Spleen (tissue), 11 donors: ENCODE measurements at regions not wholly inside any gene's neighbourhood (a gene's known extent, or its start where the extent isn't known, plus 50 kb on each side); places are given as distances from the start of the nearest gene placed in this dataset.

ENCODE experiments used
- DNase-seq: peaks from one replicate; pipeline ENCODE4 v3.0.0-alpha.2; 2020
- H3K27ac ChIP-seq, 8 donors: fragments of 200-600 bp; sonication (generic) in 7 of 8; 1 replicate in 4 of 8; 2 replicates in 4 of 8; pipeline versions ENCODE4 v1.5.0 to v1.8.0; 2016 to 2021; ENCODE audit warnings: inconsistent platforms in 4 of 8, mild to moderate bottlenecking in 4 of 8, moderate library complexity in 1 of 8
- H3K27me3 ChIP-seq, 7 donors: fragments of 200-600 bp; sonication (generic) in 6 of 7; replicated peaks in 1 of 7; 1 replicate in 4 of 7; 2 replicates in 3 of 7; pipeline versions ENCODE4 v1.5.0 to v1.8.0; 2016 to 2021; ENCODE audit warnings: inconsistent platforms in 3 of 7, mild to moderate bottlenecking in 1 of 7
- H3K36me3 ChIP-seq, 6 donors: fragments of 200-600 bp; sonication (generic) in 5 of 6; 1 replicate in 4 of 6; 2 replicates in 2 of 6; pipeline versions ENCODE4 v1.5.0 to v1.8.0; 2016 to 2021; ENCODE audit warnings: inconsistent platforms in 2 of 6
- H3K4me1 ChIP-seq, 6 donors: fragments of 200-600 bp; sonication (generic) in 5 of 6; 1 replicate in 3 of 6; 2 replicates in 3 of 6; pipeline versions ENCODE4 v1.5.0 to v1.8.0; 2016 to 2021; ENCODE audit warnings: inconsistent platforms in 3 of 6
- H3K4me3 ChIP-seq, 8 donors: fragments of 200-600 bp; sonication (generic) in 7 of 8; 1 replicate in 4 of 8; 2 replicates in 4 of 8; pipeline versions ENCODE4 v1.5.0 to v1.8.0; 2016 to 2021; ENCODE audit warnings: inconsistent platforms in 4 of 8, mild to moderate bottlenecking in 4 of 8, moderate library complexity in 2 of 8
- H3K9me3 ChIP-seq, 8 donors: fragments of 200-600 bp; sonication (generic) in 7 of 8; 1 replicate in 4 of 8; 2 replicates in 4 of 8; pipeline versions ENCODE4 v1.5.0 to v1.8.0; 2016 to 2021; ENCODE audit warnings: inconsistent platforms in 4 of 8
- POLR2A ChIP-seq, 3 donors: fragments of 450-650 bp; IDR thresholded peaks; one replicate each; pipeline ENCODE4 v1.5.1; 2017; ENCODE audit warnings: antibody characterized with exemption in 3 of 3, mild to moderate bottlenecking in 1 of 3
- POLR2AphosphoS5 ChIP-seq, 3 donors: sonication (generic); formaldehyde crosslinking; IDR thresholded peaks; one replicate each; pipeline ENCODE4 v1.5.1; 2017; ENCODE audit warnings: antibody characterized with exemption in 3 of 3
- WGBS, 5 donors: extraction: QIAGEN DNeasy Blood & Tissue Kit in 3 of 5; methylation state at CpG; one replicate each; pipeline versions ENCODE4 v1.1.5 to v1.1.7; 2013 to 2018; 5-methylcytosine and 5-hydroxymethylcytosine counted together
- intact Hi-C: fragments of 100-400 bp; cut with DNase I; formaldehyde crosslinking; loops from one replicate; pipeline ENCODE4 v1.15.0; 2023; ENCODE audit warnings: low total_unique reads
- TF ChIP-seq, protein P1 (sequence below), 11 experiments: fragments of 200-600 bp in 7 of 11; fragments of 450-650 bp in 4 of 11; sonication (generic) in 4 of 11; IDR thresholded peaks in 8 of 11; conservative IDR thresholded peaks in 3 of 11; 1 replicate in 7 of 11; 2 replicates in 4 of 11; pipeline versions ENCODE4 v1.4.0 to v1.8.0; 2016 to 2021; ENCODE audit warnings: antibody characterized with exemption in 11 of 11, inconsistent platforms in 4 of 11, mild to moderate bottlenecking in 1 of 11
- donor health status: healthy with polysubstance abuse.
- donor health status: DM: no; HTN: no; CAD: no; lungs with moderate emphysema.
- donor health status: DM: no; HTN: no; CAD: no.
- donor health status: Bipolar disorder and iron deficiency.
- donor health status: healthy.
- donor health status: DM: no; HTN: no; CAD: no.
- donor health status: DM: yes; HTN: yes; CAD: no.

DNA sequence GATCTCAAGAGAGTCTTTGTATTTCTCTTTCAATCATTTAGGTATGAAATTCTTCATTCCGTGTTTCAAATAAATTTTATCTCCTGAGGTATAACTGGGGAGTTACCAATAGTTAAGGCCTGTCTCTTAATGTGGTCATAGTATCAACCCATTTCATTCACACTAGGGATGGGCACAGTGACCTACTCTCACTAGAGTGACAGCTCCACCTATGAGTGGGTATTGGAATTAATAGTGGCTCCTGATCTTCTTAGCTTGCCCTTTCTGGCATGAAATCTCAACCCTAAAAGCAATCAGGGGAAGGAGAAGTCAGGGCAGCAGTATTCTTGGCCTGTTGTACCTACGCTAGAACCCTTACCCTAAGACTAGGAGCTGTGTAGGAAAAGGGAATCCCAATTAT lies 507.7 kb downstream of the FAM181B start:
- intact Hi-C loops, result loop anchor here (5.0 kb wide), 1 partner anchor 584 kb away; no protein-coding TSS in a partner anchor
- Histone ChIP-seq H3K9me3 (peaks cover 0 to 16% (median 9%) of the 10 kb centered on the region in 8 donors), H3K27ac (no peak overlapping the region), H3K27me3 (no peaks in the 10 kb centered on the region), H3K36me3 (no peaks in the 10 kb centered on the region), H3K4me3 (no peak overlapping the region), H3K4me1 (no peaks in the 10 kb centered on the region)
- no peak for DNase-seq
- 74 to 92% (median 86%) methylated on average over 2 of the region's 2 CpGs for whole genome bisulfite sequencing, 5 donors
- no peak for TF ChIP-seq POLR2A (IDR thresholded peaks at IDR 0.05)

DNA sequence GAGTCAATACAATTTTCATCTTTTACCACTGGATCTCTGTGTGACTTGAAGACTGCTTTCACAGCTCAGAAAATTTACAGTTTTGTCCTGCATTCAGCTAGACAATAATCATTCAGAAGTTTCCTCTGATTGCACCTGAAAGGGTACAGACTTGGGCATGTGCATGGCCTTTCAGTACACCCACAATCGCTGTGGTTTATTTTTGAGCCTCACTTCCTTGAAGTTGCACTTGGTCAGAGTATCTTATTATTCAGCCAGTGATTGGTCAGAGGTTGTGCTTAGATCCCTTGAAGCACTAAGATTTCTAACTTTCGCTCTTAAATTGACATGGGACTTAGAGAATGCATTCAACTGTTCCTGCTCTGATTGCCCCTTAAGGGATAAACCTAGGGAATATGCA lies 508.2 kb downstream of the FAM181B start:
- Histone ChIP-seq H3K4me3 (no peak overlapping the region), H3K9me3 (peaks cover 0 to 16% (median 9%) of the 10 kb centered on the region in 8 donors), H3K27me3 (no peaks in the 10 kb centered on the region), H3K4me1 (no peaks in the 10 kb centered on the region), H3K36me3 (no peaks in the 10 kb centered on the region), H3K27ac (no peak overlapping the region)
- DNase-seq, result no peak
- 80 to 95% (median 82%) methylated on average over 2 of the region's 2 CpGs for WGBS, 5 donors
- TF ChIP-seq POLR2A (IDR thresholded peaks at IDR 0.05), result no peak
- TF ChIP-seq, protein P1, sequence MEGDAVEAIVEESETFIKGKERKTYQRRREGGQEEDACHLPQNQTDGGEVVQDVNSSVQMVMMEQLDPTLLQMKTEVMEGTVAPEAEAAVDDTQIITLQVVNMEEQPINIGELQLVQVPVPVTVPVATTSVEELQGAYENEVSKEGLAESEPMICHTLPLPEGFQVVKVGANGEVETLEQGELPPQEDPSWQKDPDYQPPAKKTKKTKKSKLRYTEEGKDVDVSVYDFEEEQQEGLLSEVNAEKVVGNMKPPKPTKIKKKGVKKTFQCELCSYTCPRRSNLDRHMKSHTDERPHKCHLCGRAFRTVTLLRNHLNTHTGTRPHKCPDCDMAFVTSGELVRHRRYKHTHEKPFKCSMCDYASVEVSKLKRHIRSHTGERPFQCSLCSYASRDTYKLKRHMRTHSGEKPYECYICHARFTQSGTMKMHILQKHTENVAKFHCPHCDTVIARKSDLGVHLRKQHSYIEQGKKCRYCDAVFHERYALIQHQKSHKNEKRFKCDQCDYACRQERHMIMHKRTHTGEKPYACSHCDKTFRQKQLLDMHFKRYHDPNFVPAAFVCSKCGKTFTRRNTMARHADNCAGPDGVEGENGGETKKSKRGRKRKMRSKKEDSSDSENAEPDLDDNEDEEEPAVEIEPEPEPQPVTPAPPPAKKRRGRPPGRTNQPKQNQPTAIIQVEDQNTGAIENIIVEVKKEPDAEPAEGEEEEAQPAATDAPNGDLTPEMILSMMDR (IDR thresholded peaks at IDR 0.05 in 8 of 11, conservative IDR thresholded peaks at IDR 0.05 in 3 of 11), result no peak
- no peak for TF ChIP-seq POLR2AphosphoS5 (IDR thresholded peaks at IDR 0.05)
- intact Hi-C loops, result loop anchor here (5.0 kb wide), 1 partner anchor 583 kb away; no protein-coding TSS in a partner anchor

- Histone ChIP-seq H3K4me3 (no peak overlapping the region), H3K9me3 (no peaks in the 10 kb centered on the region), H3K27me3 (no peaks in the 10 kb centered on the region), H3K36me3 (no peaks in the 10 kb centered on the region), H3K4me1 (no peaks in the 10 kb centered on the region), H3K27ac (no peak overlapping the region)
- intact Hi-C loops, result no loop called here
- no peak for TF ChIP-seq POLR2A (IDR thresholded peaks at IDR 0.05)
- no peak for TF ChIP-seq POLR2AphosphoS5 (IDR thresholded peaks at IDR 0.05)
- TF ChIP-seq, protein P1 (IDR thresholded peaks at IDR 0.05 in 8 of 11, conservative IDR thresholded peaks at IDR 0.05 in 3 of 11), result no peak
- DNase-seq, result no peak
- 65 to 76% (median 68%) methylated on average over 3 of the region's 3 CpGs for WGBS, 5 donors
Measured at GRCh38 chr11:82216927-82217570, 516.6 kb downstream of the FAM181B start.

DNA sequence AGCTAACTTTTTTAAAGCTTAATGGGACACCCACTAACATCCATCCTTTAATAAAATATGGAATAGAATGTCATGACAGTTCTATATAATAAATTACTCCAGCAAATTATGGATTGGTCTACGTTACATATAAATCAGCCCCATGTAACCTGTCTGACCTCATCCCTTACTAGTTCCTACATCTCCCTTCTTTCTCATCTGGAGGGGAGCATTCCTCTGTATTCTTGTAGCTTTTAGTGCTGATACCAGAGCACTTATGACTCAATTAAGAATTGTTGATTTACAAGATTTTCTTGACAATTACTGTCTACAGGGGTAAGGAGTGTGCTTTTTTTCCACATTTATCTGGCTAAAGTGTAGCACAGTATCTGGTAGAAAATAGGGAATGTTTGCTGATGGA lies 523.7 kb downstream of the FAM181B start:
- H3K27me3 ChIP-seq, result no peaks in the 10 kb centered on the region
- no peaks in the 10 kb centered on the region for H3K36me3 ChIP-seq
- no peaks in the 10 kb centered on the region for H3K9me3 ChIP-seq
- no peak overlapping the region for H3K4me3 ChIP-seq
- H3K27ac ChIP-seq, result no peak overlapping the region
- no peak for DNase-seq
- no peaks in the 10 kb centered on the region for H3K4me1 ChIP-seq
- intact Hi-C loops, result no loop called here
- WGBS, 5 donors, result 70 to 79% (median 76%) methylated on average over 1 of the region's 1 CpG
- TF ChIP-seq, protein P1 (IDR thresholded peaks at IDR 0.05 in 8 of 11, conservative IDR thresholded peaks at IDR 0.05 in 3 of 11), result no peak
- TF ChIP-seq POLR2A (IDR thresholded peaks at IDR 0.05) (no peak), POLR2AphosphoS5 (IDR thresholded peaks at IDR 0.05) (no peak)
